ENCODE measurements at regions not wholly inside any gene's neighbourhood (a gene's known extent, or its start where the extent isn't known, plus 50 kb on each side); places are given as distances from the start of the nearest gene placed in this dataset.

GRCh38 chr22:22038178-22038880, 55.7 kb upstream of the TOP3B start:
- DNase-seq (ENCODE audit: low spot score) = no peak

GRCh38 chr22:22037740-22038139, 55.2 kb upstream of the TOP3B start:
- no peak for DNase-seq (ENCODE audit: low spot score)

- DNase-seq (ENCODE audit: low spot score) = no peak
These were observed 54.6 kb upstream of the TOP3B start for GRCh38 chr22:22037229-22037628.

DNA sequence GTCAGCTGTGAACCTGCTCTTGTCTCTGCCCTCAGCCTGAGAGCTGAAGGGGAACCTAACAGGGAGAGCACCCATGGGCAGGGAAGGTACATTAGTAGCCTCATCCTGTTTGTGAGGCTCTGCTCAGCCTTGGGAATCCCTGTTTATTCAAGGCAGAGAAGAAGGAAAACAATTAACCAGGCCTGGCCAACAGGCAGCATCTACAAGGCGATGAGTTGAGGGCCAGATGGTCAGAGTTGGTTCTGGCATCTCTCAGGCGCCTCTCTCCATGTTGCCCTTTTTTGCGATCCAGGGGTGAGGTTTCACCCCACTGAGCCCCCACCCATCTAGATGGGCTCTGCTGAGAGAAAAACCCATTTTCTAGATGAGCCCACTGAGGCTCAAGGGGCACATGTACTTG, 54.0 kb upstream of the TOP3B start:
- no peak for DNase-seq (ENCODE audit: low spot score)

DNA sequence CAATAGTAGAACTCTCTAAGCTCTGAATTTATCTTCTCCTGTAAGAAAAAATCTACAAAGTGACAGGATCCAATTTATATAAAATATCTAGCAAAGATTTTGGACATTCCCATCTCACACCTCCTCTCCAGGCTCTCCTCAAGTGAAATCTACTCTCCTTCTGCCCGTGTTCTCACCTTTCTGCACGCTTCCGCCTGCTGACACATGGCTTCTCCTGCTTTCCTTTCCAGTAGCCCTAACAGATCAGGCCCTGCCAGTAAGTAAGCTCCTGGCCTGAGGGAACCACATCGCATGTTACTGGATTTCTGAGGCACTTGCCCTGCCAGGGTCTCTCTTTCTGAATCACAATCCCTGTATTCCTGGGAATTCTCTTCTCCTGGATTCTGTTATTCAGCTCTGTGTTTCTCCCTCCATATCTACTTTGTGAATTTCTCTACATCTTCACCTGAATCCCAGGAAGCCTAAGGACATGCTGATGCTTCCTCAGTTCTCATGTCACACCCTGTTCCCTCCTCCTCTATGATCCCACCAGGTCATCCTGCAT, 53.3 kb upstream of the TOP3B start:
- no peak for DNase-seq (ENCODE audit: low spot score)

GRCh38 chr22:22035203-22035602, 52.6 kb upstream of the TOP3B start:
- DNase-seq (ENCODE audit: low spot score) = no peak

- DNase-seq (ENCODE audit: low spot score) = no peak
These were observed 52.0 kb upstream of the TOP3B start for GRCh38 chr22:22034469-22035132.

DNA sequence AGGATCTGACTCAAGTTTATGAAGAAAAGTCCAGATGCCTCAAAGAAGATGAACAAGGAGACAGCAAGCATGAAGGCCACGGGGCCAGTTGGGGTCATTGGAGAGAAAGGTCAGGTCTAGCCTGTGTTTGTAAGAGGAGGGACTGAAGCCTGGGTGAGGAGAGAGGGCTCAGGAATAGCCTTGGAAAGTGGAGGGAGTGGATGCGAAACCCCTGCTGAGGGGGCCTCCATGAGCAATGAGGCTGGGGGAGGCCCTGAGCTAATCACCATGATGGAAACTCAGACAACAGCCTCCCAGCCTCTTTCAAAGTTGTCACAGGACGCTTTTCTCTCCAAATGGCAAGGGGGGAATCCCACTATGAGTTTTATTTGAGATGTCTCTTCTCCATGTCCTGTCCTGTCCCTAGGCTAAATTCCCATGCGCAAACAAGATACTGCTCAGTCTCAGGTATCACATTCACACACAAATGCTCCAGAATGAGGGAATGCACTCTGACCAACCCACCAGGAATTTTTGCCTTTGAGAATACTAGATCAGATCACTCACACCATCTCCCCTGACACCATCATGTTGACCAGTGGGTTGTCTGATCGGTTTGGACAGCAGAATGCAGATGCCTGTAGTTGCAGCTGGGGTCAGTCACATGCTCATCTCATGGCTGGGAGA, 51.3 kb upstream of the TOP3B start:
- DNase-seq (ENCODE audit: low spot score) = no peak

DNA sequence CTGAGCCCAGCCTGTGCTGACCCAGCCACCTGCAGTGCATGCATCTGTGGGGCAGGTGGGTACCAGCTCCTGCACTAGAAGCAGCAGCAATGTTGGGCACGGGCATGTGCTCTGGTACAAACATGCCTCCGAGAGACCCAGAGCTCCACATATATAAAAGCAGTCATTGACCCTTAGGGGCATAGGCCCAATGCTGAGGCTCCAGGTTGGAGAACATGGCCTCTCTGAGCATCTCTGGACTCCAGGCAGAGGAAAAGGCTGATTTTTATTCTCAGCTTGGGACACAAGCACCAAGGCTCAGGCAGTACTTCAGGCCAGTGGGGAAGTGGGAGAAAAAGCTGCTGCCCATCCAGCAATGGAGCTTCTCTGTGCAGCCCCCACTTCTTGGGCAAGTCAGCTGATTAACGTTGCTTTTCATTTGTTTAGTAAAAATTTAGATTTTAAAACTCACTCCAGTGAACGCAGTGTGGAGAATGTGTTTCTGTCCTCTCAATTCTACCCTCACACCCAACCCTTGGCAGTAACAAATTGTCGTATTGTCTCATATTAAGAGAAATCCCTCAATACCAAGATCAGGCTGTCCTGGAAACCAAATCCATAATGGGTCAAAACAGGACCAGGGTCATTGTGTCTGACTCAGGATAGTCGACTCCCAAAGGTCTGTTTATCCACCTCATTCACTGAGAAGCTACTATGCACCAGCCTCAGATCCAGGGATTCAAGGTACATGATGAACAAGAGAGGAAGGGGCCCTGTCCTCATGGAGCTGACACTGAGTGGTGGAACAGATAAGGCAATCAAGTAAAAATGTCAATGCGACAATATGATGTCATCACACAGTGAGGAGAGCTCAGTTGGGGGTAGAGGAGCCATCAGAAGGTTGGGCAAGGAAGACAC, 50.6 kb upstream of the TOP3B start:
- DNase-seq (ENCODE audit: low spot score) = no peak

DNA sequence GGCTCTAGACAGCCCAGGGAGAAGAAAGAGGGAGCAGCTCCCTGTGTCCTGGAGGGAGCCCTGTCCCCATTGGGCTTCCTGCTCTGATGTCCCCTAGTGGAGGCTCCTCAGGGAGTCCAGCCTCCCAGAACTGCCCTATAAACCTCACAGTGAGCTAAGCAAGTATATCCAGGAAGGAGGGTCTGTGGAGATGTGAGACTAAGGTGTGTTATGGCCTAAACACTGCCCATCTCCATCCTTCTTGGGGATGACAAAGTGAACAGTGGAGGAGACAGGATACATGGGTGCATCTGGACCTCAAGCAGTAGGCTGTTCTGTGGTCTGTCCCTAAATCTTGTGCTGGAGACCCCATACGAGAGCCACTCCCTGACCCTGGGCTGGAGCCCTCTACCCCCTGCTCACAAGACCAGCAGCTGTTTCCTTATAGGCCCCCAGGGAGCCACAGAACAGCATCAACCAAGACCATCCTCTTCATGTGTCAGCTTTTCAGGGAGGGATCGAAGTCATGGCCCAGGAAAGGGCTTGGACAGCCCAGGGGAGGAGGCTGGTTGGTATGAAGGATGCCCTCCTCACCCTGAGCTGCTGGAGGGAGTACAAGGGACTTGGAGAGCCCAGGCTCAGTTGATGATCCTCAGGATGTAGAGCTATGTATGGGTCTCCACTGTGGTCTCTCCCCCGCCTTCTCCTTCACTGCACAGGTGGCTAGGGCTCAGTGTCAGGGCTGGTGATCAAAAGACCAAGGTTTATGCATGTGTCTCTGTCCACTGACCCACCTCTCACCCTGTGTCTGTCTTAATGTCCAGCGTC, 49.7 kb upstream of the TOP3B start:
- no peak for DNase-seq (ENCODE audit: low spot score)
